ENCODE measurements at regions not wholly inside any gene's neighbourhood (a gene's known extent, or its start where the extent isn't known, plus 50 kb on each side); places are given as distances from the start of the nearest gene placed in this dataset.
A peak's percentile ranks its signal among the peaks of the same experiment; 100 is the strongest.

GRCh38 chr6:56706981-56707726 lies 64.5 kb upstream of the DST start:
- Histone ChIP-seq H3K4me3 (replicated peaks in 1 of 3; ENCODE audit: low read depth in 2 of 3, low read length in 3 of 3) (no peak overlapping the region), H3K79me2 (ENCODE audit: insufficient read depth, low read length) (no peaks in the 10 kb centered on the region), H3K4me1 (ENCODE audit: control insufficient read depth in 1 of 2, insufficient read depth in 2 of 2, low read length in 2 of 2) (peaks cover 14 to 18% of the 10 kb centered on the region in 2 donors), H4K20me1 (ENCODE audit: insufficient read depth, low read length) (no peaks in the 10 kb centered on the region), H3K36me3 (replicated peaks in 1 of 2; ENCODE audit: control insufficient read depth in 1 of 2, insufficient read depth in 2 of 2, low read length in 2 of 2) (no peaks in the 10 kb centered on the region), H3K4me2 (replicated peaks; ENCODE audit: extremely low read depth, low read length, poor library complexity, severe bottlenecking) (no peak overlapping the region), H3K9ac (ENCODE audit: insufficient read depth, low read length, poor library complexity, severe bottlenecking) (no peak overlapping the region), H3K27ac (ENCODE audit: low read depth in 1 of 2, low read length in 2 of 2) (no peak overlapping the region), H3K27me3 (ENCODE audit: control insufficient read depth in 2 of 2, insufficient read depth in 2 of 2, low read length in 2 of 2) (no peaks in the 10 kb centered on the region), H3K9me3 (replicated peaks in 1 of 2; ENCODE audit: control insufficient read depth in 1 of 2, insufficient read depth in 1 of 2, low read length in 2 of 2) (no peaks in the 10 kb centered on the region), H2AFZ (ENCODE audit: insufficient read depth, low read depth, low read length, poor library complexity, severe bottlenecking) (no peak overlapping the region)
- intact Hi-C loops (cut with micrococcal nuclease) = no loop called here
- Mint-ChIP-seq H3K4me1 (peaks cover 20% of the 10 kb centered on the region), H3K9me3 (no peaks in the 10 kb centered on the region), H3K36me3 (no peaks in the 10 kb centered on the region), H3K27me3 (ENCODE audit: low read depth in 3 of 3) (peaks cover 0 to 2% (median 1%) of the 10 kb centered on the region in 3 donors), H3K27ac (peak overlapping the region in 1 of 7 donors; percentile 55), H3K4me3 (no peak overlapping the region)
- 100% methylated on average over 4 of the region's 5 CpGs for WGBS (ENCODE audit: insufficient coverage)
- no peak for TF ChIP-seq CTCF (IDR thresholded peaks at IDR 0.05)
- DNase-seq = no peak

- no peaks in the 10 kb centered on the region for H3K36me3 Mint-ChIP-seq
- H3K79me2 ChIP-seq (ENCODE audit: insufficient read depth, low read length) = no peaks in the 10 kb centered on the region
- DNase-seq = peak in 1 of 3 donors; percentile 24
These were observed 56.5 kb upstream of the DST start for GRCh38 chr6:56699066-56699654.

More at GRCh38 chr6:56699066-56699654, 56.5 kb upstream of the DST start:
- no peak overlapping the region for H3K4me3 Mint-ChIP-seq
- Histone ChIP-seq H3K27ac (ENCODE audit: low read depth in 1 of 2, low read length in 2 of 2) (no peak overlapping the region), H3K27me3 (ENCODE audit: control insufficient read depth in 2 of 2, insufficient read depth in 2 of 2, low read length in 2 of 2) (no peaks in the 10 kb centered on the region), H3K36me3 (replicated peaks in 1 of 2; ENCODE audit: control insufficient read depth in 1 of 2, insufficient read depth in 2 of 2, low read length in 2 of 2) (no peaks in the 10 kb centered on the region), H4K20me1 (ENCODE audit: insufficient read depth, low read length) (no peaks in the 10 kb centered on the region), H2AFZ (ENCODE audit: insufficient read depth, low read depth, low read length, poor library complexity, severe bottlenecking) (no peak overlapping the region), H3K4me2 (replicated peaks; ENCODE audit: extremely low read depth, low read length, poor library complexity, severe bottlenecking) (no peak overlapping the region), H3K4me1 (ENCODE audit: control insufficient read depth in 1 of 2, insufficient read depth in 2 of 2, low read length in 2 of 2) (peaks cover 4 to 5% of the 10 kb centered on the region in 2 donors), H3K9me3 (replicated peaks in 1 of 2; ENCODE audit: control insufficient read depth in 1 of 2, insufficient read depth in 1 of 2, low read length in 2 of 2) (no peaks in the 10 kb centered on the region), H3K4me3 (replicated peaks in 1 of 3; ENCODE audit: low read depth in 2 of 3, low read length in 3 of 3) (no peak overlapping the region), H3K9ac (ENCODE audit: insufficient read depth, low read length, poor library complexity, severe bottlenecking) (no peak overlapping the region)
- peaks cover 19% of the 10 kb centered on the region for H3K4me1 Mint-ChIP-seq
- intact Hi-C loops (cut with micrococcal nuclease) = no loop called here
- H3K27ac Mint-ChIP-seq = peak overlapping the region in 2 of 7 donors; percentile 2 to 42
- TF ChIP-seq CTCF (IDR thresholded peaks at IDR 0.05) = peak; percentile 60
- no peaks in the 10 kb centered on the region for H3K27me3 Mint-ChIP-seq (ENCODE audit: low read depth in 3 of 3)
- no CpG with 5 or more reads among the region's 1 CpG for WGBS (ENCODE audit: insufficient coverage)
- H3K9me3 Mint-ChIP-seq = peaks cover 0 to 1% (median 0%) of the 10 kb centered on the region in 7 donors
